Small intestine (tissue), 7 donors: ENCODE measurements at regions not wholly inside any gene's neighbourhood (a gene's known extent, or its start where the extent isn't known, plus 50 kb on each side); places are given as distances from the start of the nearest gene placed in this dataset.
"Not testable (repeated sequence)": the region's sequence is repeated elsewhere in the genome, so short reads cannot be mapped to it uniquely, and the experiment has no call there.

Experiments
- DNase-seq, 2 donors: peaks; one replicate each; pipeline versions ENCODE4 v3.0.0 to v3.0.0-alpha.2; 2013
- FAIRE-seq: peaks from 2 replicates; lab custom pipeline; 2012; peaks lifted over from hg19 to GRCh38; lab: Jason Lieb, UNC
- H3K27ac ChIP-seq, 3 donors: one replicate each; pipeline ENCODE4 v1.5.1; 2013; ENCODE audit warnings: low read length in 2 of 3, mild to moderate bottlenecking in 2 of 3, control low read depth in 1 of 3, inconsistent platforms in 1 of 3, low read depth in 1 of 3, moderate library complexity in 1 of 3
- H3K27me3 ChIP-seq, 3 donors: one replicate each; pipeline ENCODE4 v1.6.1; 2013; ENCODE audit warnings: low read length in 3 of 3, inconsistent platforms in 1 of 3; ENCODE audit not compliant: control insufficient read depth in 3 of 3, insufficient read depth in 3 of 3
- H3K36me3 ChIP-seq, 3 donors: one replicate each; pipeline ENCODE4 v1.6.1; 2013; ENCODE audit warnings: low read length in 3 of 3, inconsistent platforms in 1 of 3, low read depth in 1 of 3, mild to moderate bottlenecking in 1 of 3, moderate library complexity in 1 of 3; ENCODE audit not compliant: control insufficient read depth in 3 of 3, insufficient read depth in 2 of 3
- H3K4me1 ChIP-seq, 3 donors: one replicate each; pipeline ENCODE4 v1.6.1; 2013; ENCODE audit warnings: low read length in 2 of 3, inconsistent platforms in 1 of 3, low read depth in 1 of 3, mild to moderate bottlenecking in 1 of 3, moderate library complexity in 1 of 3; ENCODE audit not compliant: control insufficient read depth in 3 of 3, insufficient read depth in 2 of 3
- H3K4me3 ChIP-seq, 3 donors: one replicate each; pipeline ENCODE4 v1.5.1; 2013; ENCODE audit warnings: low read length in 3 of 3, control low read depth in 1 of 3, inconsistent platforms in 1 of 3, low read depth in 1 of 3, mild to moderate bottlenecking in 1 of 3, moderate library complexity in 1 of 3
- H3K9me3 ChIP-seq, 2 donors: one replicate each; pipeline ENCODE4 v1.6.1; 2013; ENCODE audit warnings: low read depth in 1 of 2, low read length in 1 of 2; ENCODE audit not compliant: control insufficient read depth in 2 of 2, insufficient read depth in 1 of 2
- WGBS, 3 donors: extraction: QIAGEN DNeasy Blood & Tissue Kit; methylation state at CpG; one replicate each; pipeline ENCODE4 v1.1.7; 2013; 5-methylcytosine and 5-hydroxymethylcytosine counted together
- donor health status: healthy with polysubstance abuse.
- donor health status: control.
- donor health status: control.
- donor health status: Bipolar disorder and iron deficiency.
- donor health status: healthy.

DNA sequence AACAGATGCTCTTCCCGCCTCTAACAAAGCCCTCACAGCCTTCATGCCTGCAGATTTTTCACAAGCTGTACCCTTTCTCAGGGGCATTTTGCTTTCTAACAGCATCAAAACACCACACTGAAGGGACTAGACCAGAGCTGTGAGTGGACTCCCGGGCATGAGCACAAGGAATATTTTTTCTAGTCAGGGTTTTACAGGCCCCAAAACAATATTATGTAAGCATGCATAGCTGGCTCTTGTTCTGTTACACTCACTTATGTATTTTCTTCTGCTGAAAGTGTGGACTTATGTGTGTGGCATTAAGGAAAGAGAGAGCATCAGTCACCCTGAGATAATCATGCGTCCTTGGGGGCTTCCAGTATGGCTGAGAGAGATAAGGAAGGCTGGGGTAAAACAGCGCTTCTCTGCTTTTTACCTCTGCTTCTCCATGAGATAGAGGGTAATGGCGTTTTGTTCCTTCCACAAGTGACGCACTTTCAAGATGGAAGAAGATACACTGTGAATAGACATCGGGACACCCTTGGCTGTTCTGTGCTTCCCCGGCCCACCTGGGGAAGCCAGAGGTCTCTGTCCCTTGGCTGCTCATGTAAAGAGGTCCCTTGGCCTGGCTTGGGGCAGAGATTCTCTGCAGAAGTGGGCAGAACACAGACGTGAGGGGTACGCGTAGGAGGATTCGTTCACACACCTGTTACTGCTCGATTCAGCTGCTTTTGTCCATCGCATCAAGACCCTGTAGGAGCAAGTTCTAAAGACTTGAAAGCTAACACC lies 266.7 kb upstream of the RAB4A start:
- no peaks in the 10 kb centered on the region for H3K9me3 ChIP-seq
- no peak for DNase-seq
- H3K36me3 ChIP-seq: no peaks in the 10 kb centered on the region
- FAIRE-seq: no peak
- no peaks in the 10 kb centered on the region for H3K27me3 ChIP-seq
- H3K4me1 ChIP-seq: no peaks in the 10 kb centered on the region
- no peak overlapping the region for H3K4me3 ChIP-seq
- WGBS, 3 donors: 93 to 95% (median 94%) methylated on average over 14 of the region's 14 CpGs
- no peak overlapping the region for H3K27ac ChIP-seq

DNA sequence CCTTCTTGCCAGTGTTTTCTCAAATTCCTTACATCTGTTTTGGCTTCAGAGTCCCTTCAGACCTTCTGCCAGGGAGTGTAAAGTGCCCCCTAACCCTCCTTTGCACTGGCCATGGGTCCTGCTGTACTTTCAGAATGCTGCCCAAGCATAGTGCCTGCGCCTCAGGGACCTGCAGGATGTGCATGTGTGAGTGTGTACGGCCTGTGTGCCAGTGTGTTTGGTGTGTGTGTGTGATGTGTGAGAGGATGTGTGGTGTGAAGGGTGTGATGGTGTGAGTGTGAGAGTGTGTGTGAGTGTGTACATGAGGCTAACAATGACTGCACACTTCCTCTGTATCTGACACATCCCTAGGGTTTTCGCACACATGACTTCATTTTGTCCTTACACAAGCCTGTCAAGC lies 265.8 kb upstream of the RAB4A start:
- Histone ChIP-seq H3K36me3 (no peaks in the 10 kb centered on the region), H3K9me3 (no peaks in the 10 kb centered on the region), H3K27ac (no peak overlapping the region), H3K4me3 (no peak overlapping the region), H3K27me3 (no peaks in the 10 kb centered on the region), H3K4me1 (no peaks in the 10 kb centered on the region)
- FAIRE-seq (no peak), DNase-seq (no peak)
- 91 to 97% (median 96%) methylated on average over 3 of the region's 3 CpGs for WGBS, 3 donors

DNA sequence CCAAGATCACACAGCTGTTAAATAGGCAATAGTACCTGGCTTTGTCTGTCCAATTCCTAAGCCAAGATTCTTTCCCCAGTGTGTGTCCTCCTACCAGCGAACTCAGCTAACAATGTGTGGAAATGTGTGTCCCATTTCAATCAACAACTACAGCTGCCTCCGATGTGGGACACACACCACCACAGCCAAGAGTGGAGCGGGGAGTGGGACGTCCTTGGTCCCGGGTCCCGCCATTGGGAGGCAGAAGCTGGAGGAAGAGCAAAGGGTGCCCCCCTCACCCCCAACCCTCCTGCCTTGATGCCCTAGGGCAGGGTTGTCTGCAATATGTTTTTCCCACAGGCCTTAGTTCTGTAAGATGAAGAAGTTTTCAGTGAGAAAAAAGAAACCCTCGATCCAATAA lies 265.4 kb upstream of the RAB4A start:
- Histone ChIP-seq H3K9me3 (no peaks in the 10 kb centered on the region), H3K4me3 (no peak overlapping the region), H3K27me3 (no peaks in the 10 kb centered on the region), H3K4me1 (no peaks in the 10 kb centered on the region), H3K36me3 (no peaks in the 10 kb centered on the region), H3K27ac (no peak overlapping the region)
- DNase-seq (no peak), FAIRE-seq (no peak)
- 86 to 89% (median 89%) methylated on average over 7 of the region's 7 CpGs for WGBS, 3 donors

DNA sequence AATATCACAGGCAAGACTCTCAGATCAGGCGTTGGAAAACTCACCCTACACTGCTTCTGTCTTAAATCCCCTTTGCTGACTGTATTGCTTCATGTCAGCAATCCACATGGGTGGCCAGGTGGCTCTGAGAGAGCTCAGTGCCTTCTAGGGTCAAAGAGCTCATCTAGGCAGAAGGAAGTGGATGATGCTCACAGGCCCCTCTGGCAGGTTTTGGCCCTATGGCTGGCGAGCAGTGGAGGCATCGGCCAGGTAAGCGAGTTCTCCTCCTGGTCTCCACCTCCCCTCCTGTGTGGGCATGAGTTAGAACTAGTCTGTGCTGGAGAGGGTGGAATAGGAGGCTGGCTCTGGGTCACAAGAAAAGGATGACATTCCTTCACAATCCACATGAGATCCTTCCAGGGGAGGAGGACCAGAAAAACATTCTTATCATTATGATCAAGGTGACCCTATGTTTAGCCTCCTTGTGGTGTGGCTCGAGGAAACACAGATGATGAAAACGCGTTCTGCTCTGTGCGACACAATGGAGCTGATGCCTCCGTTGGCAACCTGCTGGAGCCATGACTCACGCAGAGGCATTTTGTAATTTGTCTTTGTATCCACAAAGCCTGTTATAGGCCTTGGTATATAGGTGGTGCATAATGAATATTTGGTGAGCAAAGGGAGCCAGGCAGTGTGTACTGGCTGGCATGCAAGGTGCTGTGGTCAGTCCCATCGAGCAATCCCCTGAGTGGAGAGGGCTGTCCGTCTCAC lies 264.6 kb upstream of the RAB4A start:
- Histone ChIP-seq H3K9me3 (no peaks in the 10 kb centered on the region), H3K4me1 (no peaks in the 10 kb centered on the region), H3K4me3 (no peak overlapping the region), H3K27ac (no peak overlapping the region), H3K27me3 (no peaks in the 10 kb centered on the region), H3K36me3 (no peaks in the 10 kb centered on the region)
- 83 to 93% (median 88%) methylated on average over 12 of the region's 12 CpGs for WGBS, 3 donors
- FAIRE-seq (no peak), DNase-seq (no peak)

DNA sequence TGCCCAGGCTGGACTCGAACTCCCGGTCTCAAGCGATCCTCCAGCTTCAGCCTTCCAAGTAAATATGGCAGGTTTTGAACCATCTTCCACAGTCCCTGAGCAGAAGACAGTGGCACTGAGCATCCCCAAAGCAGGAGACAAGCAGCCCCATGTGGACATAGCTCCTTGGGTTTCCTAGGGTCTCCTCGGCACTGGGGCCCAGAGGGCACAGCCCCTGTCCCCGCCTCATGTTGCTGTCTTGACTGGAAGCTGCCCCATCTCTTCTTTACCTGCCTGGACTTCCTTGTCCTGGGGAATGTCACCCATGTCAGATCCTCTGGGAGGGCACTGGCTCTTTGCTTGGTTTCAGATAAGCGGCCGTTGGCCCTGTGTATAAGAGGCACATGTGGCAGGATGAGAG lies 263.7 kb upstream of the RAB4A start:
- H3K27ac ChIP-seq: no peak overlapping the region
- no peaks in the 10 kb centered on the region for H3K27me3 ChIP-seq
- H3K4me3 ChIP-seq: no peak overlapping the region
- H3K4me1 ChIP-seq: no peaks in the 10 kb centered on the region
- H3K9me3 ChIP-seq: no peaks in the 10 kb centered on the region
- FAIRE-seq (no peak), DNase-seq (no peak)
- WGBS, 3 donors: 91 to 95% (median 92%) methylated on average over 7 of the region's 7 CpGs
- H3K36me3 ChIP-seq: no peaks in the 10 kb centered on the region

DNA sequence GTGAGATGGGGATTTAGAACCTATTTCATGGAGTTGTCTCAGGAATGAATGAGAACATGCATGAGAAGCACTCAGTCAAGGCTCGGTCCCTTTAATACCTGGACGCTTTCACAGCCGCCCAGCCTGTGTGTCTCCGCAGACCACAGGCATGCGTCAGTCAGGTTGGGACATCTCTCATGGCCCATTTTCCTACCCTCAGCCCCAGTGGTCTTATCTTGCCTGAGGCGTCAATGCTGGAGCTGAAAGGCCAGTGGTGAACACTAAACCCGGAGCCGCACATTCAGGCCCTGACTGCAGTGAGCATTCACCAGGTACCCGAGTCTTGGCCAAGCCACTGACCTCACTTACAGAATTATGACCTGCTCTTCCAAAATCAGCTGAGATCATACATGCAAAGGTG lies 263.2 kb upstream of the RAB4A start:
- no peak for DNase-seq
- FAIRE-seq: no peak
- Histone ChIP-seq H3K27me3 (no peaks in the 10 kb centered on the region), H3K4me3 (no peak overlapping the region), H3K27ac (no peak overlapping the region), H3K9me3 (no peaks in the 10 kb centered on the region), H3K36me3 (no peaks in the 10 kb centered on the region), H3K4me1 (no peaks in the 10 kb centered on the region)
- WGBS, 3 donors: 92 to 100% (median 95%) methylated on average over 9 of the region's 9 CpGs

DNA sequence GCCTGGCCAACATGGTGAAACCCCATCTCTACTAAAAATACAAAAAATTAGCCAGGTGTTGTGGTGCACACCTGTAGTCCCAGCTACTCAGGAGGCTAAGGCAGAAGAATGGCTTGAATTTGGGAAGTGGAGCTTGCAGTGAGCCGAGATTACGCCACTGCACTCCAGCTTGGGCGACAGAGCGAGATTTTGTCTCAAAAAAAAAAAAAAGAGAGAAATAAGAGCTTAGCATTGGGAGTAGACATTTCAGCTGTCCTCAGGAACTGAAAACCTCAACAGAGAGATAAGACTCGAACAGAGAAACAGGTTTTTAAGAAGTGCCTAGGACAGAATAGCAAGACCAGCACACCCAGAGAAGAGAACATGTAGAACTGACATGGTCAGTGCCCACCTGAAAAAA lies 262.6 kb upstream of the RAB4A start:
- H3K9me3 ChIP-seq, H3K27ac ChIP-seq, FAIRE-seq, H3K36me3 ChIP-seq, H3K27me3 ChIP-seq, H3K4me1 ChIP-seq, DNase-seq, H3K4me3 ChIP-seq: not testable (repeated sequence)
- WGBS, 3 donors: 79 to 83% (median 79%) methylated on average over 5 of the region's 5 CpGs

DNA sequence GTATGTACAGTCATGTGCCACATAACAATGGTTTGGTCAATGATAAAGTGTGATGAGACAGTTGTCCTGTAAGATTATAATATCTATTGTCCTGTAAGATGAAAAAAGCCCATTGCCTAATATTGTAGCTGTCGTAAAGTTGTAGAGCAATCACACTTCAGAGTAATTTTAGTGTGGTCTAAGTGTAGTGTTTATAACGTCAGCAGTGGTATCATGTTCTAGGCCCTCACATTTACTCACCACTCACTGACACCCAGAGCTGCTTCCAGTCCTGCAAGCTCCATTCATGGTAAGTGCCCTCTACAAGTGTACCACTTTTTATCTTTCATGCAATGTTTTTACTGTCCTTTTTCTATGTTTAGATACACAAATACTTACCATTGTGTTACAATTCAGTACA lies 259.9 kb upstream of the RAB4A start:
- no peak for FAIRE-seq

More for the DNA sequence above, 259.9 kb upstream of the RAB4A start:
- no peak for DNase-seq
- no peaks in the 10 kb centered on the region for H3K4me1 ChIP-seq
- H3K36me3 ChIP-seq: no peaks in the 10 kb centered on the region
- no peak overlapping the region for H3K4me3 ChIP-seq
- WGBS, 3 donors: 78 to 92% (median 86%) methylated on average over 2 of the region's 2 CpGs
- no peaks in the 10 kb centered on the region for H3K9me3 ChIP-seq
- H3K27ac ChIP-seq: no peak overlapping the region
- H3K27me3 ChIP-seq: no peaks in the 10 kb centered on the region
